Gastrocnemius medialis (tissue), 4 donors: ENCODE measurements at regions not wholly inside any gene's neighbourhood (a gene's known extent, or its start where the extent isn't known, plus 50 kb on each side); places are given as distances from the start of the nearest gene placed in this dataset.
"Not testable (repeated sequence)": the region's sequence is repeated elsewhere in the genome, so short reads cannot be mapped to it uniquely, and the experiment has no call there.

ENCODE experiments used
- ATAC-seq, 2 donors: fragments of 150-250 bp; one replicate each; pipeline ENCODE4 v1.9.1; 2016
- DNase-seq, 2 donors: peaks; one replicate each; pipeline ENCODE4 v3.0.0-alpha.2; 2019
- H3K27ac ChIP-seq, 4 donors: fragments of 200-600 bp; sonication (generic); 1 replicate in 1 of 4; 2 replicates in 3 of 4; pipeline ENCODE4 v1.5.1; 2016 to 2018; ENCODE audit warnings: mild to moderate bottlenecking in 2 of 4, moderate library complexity in 1 of 4
- H3K27me3 ChIP-seq, 3 donors: fragments of 200-600 bp; sonication (generic) in 2 of 3; 1 replicate in 1 of 3; 2 replicates in 2 of 3; pipeline versions ENCODE4 v1.5.1 to v1.6.0; 2016 to 2019; ENCODE audit warnings: mild to moderate bottlenecking in 1 of 3, moderate library complexity in 1 of 3
- H3K36me3 ChIP-seq, 2 donors: fragments of 200-600 bp; sonication (generic) in 1 of 2; one replicate each; pipeline ENCODE4 v1.5.1; 2017 to 2018
- H3K4me1 ChIP-seq, 2 donors: fragments of 200-600 bp; sonication (generic) in 1 of 2; one replicate each; pipeline ENCODE4 v1.5.1; 2016 to 2017; ENCODE audit warnings: mild to moderate bottlenecking in 2 of 2
- H3K4me3 ChIP-seq, 4 donors: fragments of 200-600 bp; sonication (generic) in 3 of 4; 1 replicate in 1 of 4; 2 replicates in 3 of 4; pipeline ENCODE4 v1.5.1; 2016 to 2019; ENCODE audit warnings: mild to moderate bottlenecking in 2 of 4
- H3K9me3 ChIP-seq, 3 donors: fragments of 200-600 bp; sonication (generic) in 2 of 3; 1 replicate in 1 of 3; 2 replicates in 2 of 3; pipeline ENCODE4 v1.5.1; 2016 to 2019
- CTCF ChIP-seq, 5 experiments: fragments of 450-650 bp in 3 of 5; fragments of 200-600 bp in 2 of 5; sonication (generic) in 2 of 5; IDR thresholded peaks in 4 of 5; conservative IDR thresholded peaks in 1 of 5; 1 replicate in 4 of 5; 2 replicates in 1 of 5; pipeline ENCODE4 v1.5.1; 2016 to 2019; ENCODE audit warnings: antibody characterized with exemption in 5 of 5, mild to moderate bottlenecking in 3 of 5, moderate library complexity in 3 of 5
- POLR2A ChIP-seq, 2 donors: fragments of 450-650 bp; IDR thresholded peaks; one replicate each; pipeline ENCODE4 v1.6.1; 2017; ENCODE audit warnings: antibody characterized with exemption in 2 of 2, mild to moderate bottlenecking in 2 of 2, moderate library complexity in 2 of 2
- in situ Hi-C, 4 donors: fragments of 200-750 bp; cut with MboI; loops; one replicate each; pipeline versions ENCODE4 v1.15.0 to v1.8.0; 2017; ENCODE audit warnings: low sequenced_read_pairs in 4 of 4
- intact Hi-C: fragments of 100-400 bp; cut with DNase I; formaldehyde crosslinking; loops from one replicate; pipeline ENCODE4 v1.15.1; 2023; ENCODE audit warnings: low total_unique reads

- H3K9me3 ChIP-seq: peaks cover 0 to 13% (median 3%) of the 10 kb centered on the region in 3 donors
- H3K27me3 ChIP-seq: no peaks in the 10 kb centered on the region
- ATAC-seq (no peak), DNase-seq (no peak)
- peaks cover 0 to 9% of the 10 kb centered on the region in 2 donors for H3K4me1 ChIP-seq
- intact Hi-C loops: no loop called here
- H3K4me3 ChIP-seq: no peak overlapping the region
- in situ Hi-C loops: no loop called here
- TF ChIP-seq CTCF (IDR thresholded peaks at IDR 0.05 in 4 of 5, conservative IDR thresholded peaks at IDR 0.05 in 1 of 5) (no peak), POLR2A (IDR thresholded peaks at IDR 0.05) (no peak)
- no peak overlapping the region for H3K27ac ChIP-seq
- no peaks in the 10 kb centered on the region for H3K36me3 ChIP-seq
Measured at GRCh38 chr6:144673807-144674206, 388.7 kb downstream of the UTRN start.

DNA sequence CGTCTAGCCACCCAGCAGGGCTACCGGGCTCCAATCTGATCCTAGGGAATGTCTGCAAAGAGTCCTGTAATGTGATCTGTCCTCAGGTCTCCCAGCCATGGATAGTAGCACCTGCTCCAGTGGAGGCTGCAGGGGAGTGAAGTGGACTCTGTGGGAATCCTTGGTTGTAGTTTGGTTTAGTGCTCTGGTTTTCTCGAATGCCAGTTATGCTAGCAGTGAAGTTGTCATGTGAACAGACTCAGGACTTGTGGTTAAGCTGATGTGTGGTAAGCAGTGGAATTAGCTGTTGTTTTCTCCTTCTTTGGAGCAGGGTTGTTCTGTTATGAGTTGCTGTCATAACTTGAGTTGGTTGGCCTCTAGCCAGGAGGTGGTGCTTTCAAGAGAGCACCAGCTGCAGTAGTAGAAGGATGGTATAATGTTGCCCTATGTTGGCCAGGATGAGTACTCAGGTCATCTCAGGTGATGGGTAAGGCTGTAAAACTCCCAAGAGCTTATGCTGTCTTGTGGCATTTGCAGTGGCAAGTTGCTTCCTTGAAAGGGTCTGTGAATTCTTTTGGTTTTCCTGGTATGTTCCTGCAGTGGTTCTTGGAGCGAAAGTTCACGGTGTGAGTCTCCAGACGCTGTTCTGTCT lies 390.2 kb downstream of the UTRN start:
- peaks cover 5 to 18% of the 10 kb centered on the region in 2 donors for H3K4me1 ChIP-seq
- DNase-seq (peak; percentile 47 to 64), ATAC-seq (peak; percentile 88 to 92)
- H3K9me3 ChIP-seq: peaks cover 0 to 12% (median 3%) of the 10 kb centered on the region in 3 donors
- peak overlapping the region in 1 of 4 donors; percentile 34 for H3K27ac ChIP-seq
- in situ Hi-C loops: no loop called here
- intact Hi-C loops: no loop called here
- TF ChIP-seq CTCF (IDR thresholded peaks at IDR 0.05 in 4 of 5, conservative IDR thresholded peaks at IDR 0.05 in 1 of 5): no peak
- no peak for TF ChIP-seq POLR2A (IDR thresholded peaks at IDR 0.05)
- no peaks in the 10 kb centered on the region for H3K27me3 ChIP-seq
- H3K4me3 ChIP-seq: no peak overlapping the region
- no peaks in the 10 kb centered on the region for H3K36me3 ChIP-seq

DNA sequence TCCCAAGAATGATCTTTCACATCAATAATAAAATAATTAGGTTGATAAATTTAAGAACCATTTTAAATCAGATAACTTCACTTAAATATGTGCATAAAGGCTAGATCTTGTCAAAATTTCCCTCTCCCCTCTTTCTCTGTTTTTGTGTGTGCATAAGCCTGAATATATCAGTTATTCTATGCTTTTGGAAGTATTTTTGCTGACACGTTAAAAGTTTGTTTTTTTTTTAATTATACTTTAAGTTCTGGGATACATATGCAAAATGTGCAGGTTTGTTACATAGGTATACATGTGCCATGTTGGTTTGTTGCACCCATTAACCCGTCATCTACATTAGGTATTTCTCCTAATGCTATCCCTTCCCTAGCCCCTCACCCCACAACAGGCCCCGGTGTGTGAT lies 391.2 kb downstream of the UTRN start:
- DNase-seq, ATAC-seq, H3K9me3 ChIP-seq, H3K36me3 ChIP-seq, H3K27me3 ChIP-seq, intact Hi-C loops, H3K27ac ChIP-seq, H3K4me3 ChIP-seq, in situ Hi-C loops: not testable (repeated sequence)
- peaks cover 5 to 18% of the 10 kb centered on the region in 2 donors for H3K4me1 ChIP-seq

DNA sequence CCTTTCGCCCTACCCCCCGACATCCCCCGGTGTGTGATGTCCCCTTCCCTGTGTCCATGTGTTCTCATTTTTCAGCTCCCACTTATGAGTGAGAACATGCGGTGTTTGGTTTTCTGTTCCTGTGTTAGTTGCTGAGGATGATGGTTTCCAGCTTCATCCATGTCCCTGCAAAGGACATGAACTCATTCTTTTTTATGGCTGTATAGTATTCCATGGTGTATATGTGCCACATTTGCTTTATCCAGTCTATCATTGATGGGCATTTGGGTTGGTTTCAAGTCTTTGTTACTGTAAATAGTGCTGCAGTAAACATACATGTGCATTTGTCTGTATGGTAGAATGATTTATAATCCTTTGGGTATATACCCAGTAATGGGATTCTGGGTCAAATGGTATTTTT lies 392.1 kb downstream of the UTRN start:
- DNase-seq, intact Hi-C loops, ATAC-seq, H3K27me3 ChIP-seq, H3K9me3 ChIP-seq, in situ Hi-C loops, H3K36me3 ChIP-seq, H3K4me3 ChIP-seq, H3K27ac ChIP-seq: not testable (repeated sequence)
- H3K4me1 ChIP-seq: peaks cover 5 to 18% of the 10 kb centered on the region in 2 donors

- H3K9me3 ChIP-seq: no peaks in the 10 kb centered on the region
- no peak overlapping the region for H3K4me3 ChIP-seq
- TF ChIP-seq CTCF (IDR thresholded peaks at IDR 0.05 in 4 of 5, conservative IDR thresholded peaks at IDR 0.05 in 1 of 5): no peak
- no peak for TF ChIP-seq POLR2A (IDR thresholded peaks at IDR 0.05)
- H3K27me3 ChIP-seq: no peaks in the 10 kb centered on the region
- H3K27ac ChIP-seq: no peak overlapping the region
- no peak for ATAC-seq
- H3K4me1 ChIP-seq: peaks cover 5 to 18% of the 10 kb centered on the region in 2 donors
- no peaks in the 10 kb centered on the region for H3K36me3 ChIP-seq
- intact Hi-C loops (no loop called here), in situ Hi-C loops (no loop called here)
- no peak for DNase-seq
Measured at GRCh38 chr6:144678844-144679243, 393.7 kb downstream of the UTRN start.

DNA sequence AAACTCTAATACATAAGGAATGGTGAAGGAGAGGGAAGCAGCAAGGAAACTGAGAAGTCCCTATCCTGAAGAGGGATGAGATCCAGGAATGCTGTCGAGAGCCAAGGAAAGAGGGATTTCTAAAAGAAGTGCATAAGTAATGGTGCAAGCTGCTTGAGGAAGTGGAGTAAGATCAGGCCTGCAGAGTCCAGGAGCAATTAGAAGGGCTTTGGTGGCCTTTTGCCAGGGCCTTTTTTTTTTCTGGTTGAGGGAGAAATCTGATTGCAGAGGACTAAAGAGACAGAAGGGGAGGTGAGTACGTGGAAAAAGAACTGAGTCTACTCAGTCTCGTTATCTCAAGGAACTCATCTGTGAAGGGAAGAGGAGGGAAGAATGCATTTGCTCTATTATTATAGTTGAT lies 396.2 kb downstream of the UTRN start:
- TF ChIP-seq POLR2A (IDR thresholded peaks at IDR 0.05) (no peak), CTCF (IDR thresholded peaks at IDR 0.05 in 4 of 5, conservative IDR thresholded peaks at IDR 0.05 in 1 of 5) (no peak)
- intact Hi-C loops (no loop called here), in situ Hi-C loops (no loop called here)
- H3K36me3 ChIP-seq: no peaks in the 10 kb centered on the region
- H3K27ac ChIP-seq: no peak overlapping the region
- ATAC-seq (no peak), DNase-seq (no peak)
- no peaks in the 10 kb centered on the region for H3K9me3 ChIP-seq
- H3K4me1 ChIP-seq: peaks cover 5 to 9% of the 10 kb centered on the region in 2 donors
- no peaks in the 10 kb centered on the region for H3K27me3 ChIP-seq
- H3K4me3 ChIP-seq: no peak overlapping the region
